Stimulated activated CD4-positive, alpha-beta T cell treated with anti-CD3 and anti-CD28 coated beads, Interleukin-1b, Interleukin-23, amount 100 ng/mL, for 48 hours (primary cell): ENCODE measurements at regions not wholly inside any gene's neighbourhood (a gene's known extent, or its start where the extent isn't known, plus 50 kb on each side); places are given as distances from the start of the nearest gene placed in this dataset.
"Not testable (repeated sequence)": the region's sequence is repeated elsewhere in the genome, so short reads cannot be mapped to it uniquely, and the experiment has no call there.

ENCODE experiments used
- DNase-seq: peaks from one replicate; pipeline ENCODE4 v3.0.0-alpha.2; 2020

- no peak for DNase-seq
Observed at GRCh38 chr10:119996944-119997343, 104.4 kb downstream of the SEC23IP start.

- DNase-seq = no peak
Observed at GRCh38 chr10:119997429-119997828, 104.9 kb downstream of the SEC23IP start.

- DNase-seq = no peak
Observed at GRCh38 chr10:120002785-120003184, 110.3 kb downstream of the SEC23IP start.

- DNase-seq = no peak
Observed at GRCh38 chr10:120005207-120006201, 113.0 kb downstream of the SEC23IP start.

GRCh38 chr10:120007261-120007660 is 114.7 kb downstream of the SEC23IP start:
- no peak for DNase-seq

GRCh38 chr10:120011359-120012130 is 119.0 kb downstream of the SEC23IP start:
- DNase-seq = no peak

GRCh38 chr10:120012131-120012400 is 119.5 kb downstream of the SEC23IP start:
- no peak for DNase-seq

- no peak for DNase-seq
Observed at GRCh38 chr10:120012566-120012965, 120.0 kb downstream of the SEC23IP start.

GRCh38 chr10:120014031-120014430 is 121.5 kb downstream of the SEC23IP start:
- DNase-seq = no peak

GRCh38 chr10:120015064-120015463 is 122.5 kb downstream of the SEC23IP start:
- no peak for DNase-seq

GRCh38 chr10:120016906-120017305 is 124.4 kb downstream of the SEC23IP start:
- DNase-seq = no peak

- DNase-seq = no peak
Observed at GRCh38 chr10:120017733-120018417, 125.3 kb downstream of the SEC23IP start.

- DNase-seq = no peak
Observed at GRCh38 chr10:120018695-120019094, 126.2 kb downstream of the SEC23IP start.

GRCh38 chr10:120019568-120019967 is 127.0 kb downstream of the SEC23IP start:
- no peak for DNase-seq

- no peak for DNase-seq
Observed at GRCh38 chr10:120022357-120022756, 129.8 kb downstream of the SEC23IP start.

GRCh38 chr10:120034236-120034635 is 141.7 kb downstream of the SEC23IP start:
- no peak for DNase-seq

GRCh38 chr10:120039046-120039445 is 146.5 kb downstream of the SEC23IP start:
- DNase-seq = no peak

- DNase-seq = no peak
Observed at GRCh38 chr10:120039826-120040225, 147.3 kb downstream of the SEC23IP start.

- DNase-seq = no peak
Observed at GRCh38 chr10:120041807-120042559, 149.5 kb downstream of the SEC23IP start.

GRCh38 chr10:120042705-120043104 is 150.2 kb downstream of the SEC23IP start:
- DNase-seq = no peak

GRCh38 chr10:120047373-120047772 is 154.8 kb downstream of the SEC23IP start:
- not testable (repeated sequence) for DNase-seq

GRCh38 chr10:120047926-120048325 is 155.4 kb downstream of the SEC23IP start:
- DNase-seq = no peak

GRCh38 chr10:120048391-120048790 is 155.9 kb downstream of the SEC23IP start:
- DNase-seq = no peak
